Ovary (tissue), 7 donors: ENCODE measurements at regions not wholly inside any gene's neighbourhood (a gene's known extent, or its start where the extent isn't known, plus 50 kb on each side); places are given as distances from the start of the nearest gene placed in this dataset.

ENCODE experiments used
- DNase-seq, 5 donors: peaks; one replicate each; pipeline ENCODE4 v3.0.0-alpha.2; 2019 to 2020
- H3K27ac ChIP-seq, 2 donors: fragments of 200-600 bp; one replicate each; pipeline versions ENCODE4 v1.5.1 to v1.8.0; 2019 to 2022
- H3K27me3 ChIP-seq: fragments of 200-600 bp; one replicate; pipeline ENCODE4 v1.8.0; 2022
- H3K36me3 ChIP-seq: fragments of 200-600 bp; sonication (generic); one replicate; pipeline ENCODE4 v1.5.1; 2019
- H3K4me1 ChIP-seq: one replicate; pipeline ENCODE4 v1.8.1; 2013; ENCODE audit warnings: mild to moderate bottlenecking, moderate library complexity; ENCODE audit not compliant: insufficient read depth
- H3K4me3 ChIP-seq: fragments of 200-600 bp; sonication (generic); one replicate; pipeline ENCODE4 v1.5.1; 2017
- H3K9me3 ChIP-seq, 2 donors: fragments of 200-600 bp in 1 of 2; sonication (generic) in 1 of 2; one replicate each; pipeline versions ENCODE4 v1.5.1 to v1.8.1; 2013 to 2019; ENCODE audit warnings: mild to moderate bottlenecking in 1 of 2, moderate library complexity in 1 of 2
- CTCF ChIP-seq, 3 donors: fragments of 450-650 bp in 2 of 3; fragments of 200-600 bp in 1 of 3; IDR thresholded peaks; one replicate each; pipeline versions ENCODE4 v1.5.1 to v1.8.0; 2016 to 2022; ENCODE audit warnings: antibody characterized with exemption in 3 of 3, mild to moderate bottlenecking in 1 of 3
- EP300 ChIP-seq: sonication (generic); formaldehyde crosslinking; IDR thresholded peaks from one replicate; pipeline ENCODE4 v1.6.1; 2017; ENCODE audit warnings: antibody characterized with exemption
- POLR2A ChIP-seq: fragments of 450-650 bp; IDR thresholded peaks from one replicate; pipeline ENCODE4 v1.6.1; 2017; ENCODE audit warnings: antibody characterized with exemption, mild to moderate bottlenecking, moderate library complexity
- WGBS, 3 donors: extraction: QIAGEN DNeasy Blood & Tissue Kit in 1 of 3; methylation state at CpG; one replicate each; pipeline versions ENCODE4 v1.1.5 to v1.1.7; 2013 to 2017; 5-methylcytosine and 5-hydroxymethylcytosine counted together
- intact Hi-C, 4 donors: fragments of 100-400 bp; cut with DNase I; formaldehyde crosslinking; loops; one replicate each; pipeline versions ENCODE4 v1.11.0 to v1.15.1; 2022 to 2023
- donor health status: DM: no; HTN: no; CAD: no; lungs with moderate emphysema.
- donor health status: DM: no; HTN: no; CAD: no.
- donor health status: Bipolar disorder and iron deficiency.
- donor health status: DM: no; HTN: no; CAD: no.
- donor health status: DM: yes; HTN: yes; CAD: no.

- TF ChIP-seq POLR2A (no peak), EP300 (no peak), CTCF (IDR thresholded peaks at IDR 0.05) (no peak)
- no peak for DNase-seq
- no peaks in the 10 kb centered on the region for H3K9me3 ChIP-seq
- no peak overlapping the region for H3K4me3 ChIP-seq
- WGBS, 3 donors = 10 to 32% (median 19%) methylated on average over 1 of the region's 1 CpG
- H3K36me3 ChIP-seq = no peaks in the 10 kb centered on the region
- no peaks in the 10 kb centered on the region for H3K27me3 ChIP-seq
- intact Hi-C loops = no loop called here
- no peak overlapping the region for H3K27ac ChIP-seq
- no peaks in the 10 kb centered on the region for H3K4me1 ChIP-seq
Observed at GRCh38 chr1:168454211-168454815, 89.5 kb downstream of the XCL2 start.

DNA sequence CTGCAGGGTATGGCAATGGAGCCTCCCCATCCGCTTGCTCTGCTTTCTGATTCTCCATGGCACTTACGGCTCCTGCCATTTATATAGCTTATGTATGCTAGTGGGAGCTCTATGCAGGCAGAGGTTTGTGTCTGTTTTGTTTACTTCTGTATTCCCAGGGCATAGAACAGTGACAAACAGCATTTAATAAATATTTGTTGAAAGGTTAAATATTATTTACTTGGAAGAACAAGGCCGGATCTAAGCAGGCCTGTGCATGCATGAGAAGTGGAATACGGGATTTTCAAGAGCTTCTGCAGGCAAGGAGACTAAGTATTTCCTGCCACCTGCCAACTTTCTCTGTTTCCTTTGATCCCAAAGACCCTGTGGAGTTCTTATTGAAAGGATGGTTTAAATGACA lies 90.7 kb downstream of the XCL2 start:
- DNase-seq = no peak
- H3K27me3 ChIP-seq = no peaks in the 10 kb centered on the region
- H3K4me1 ChIP-seq = no peaks in the 10 kb centered on the region
- H3K9me3 ChIP-seq = no peaks in the 10 kb centered on the region
- TF ChIP-seq EP300 (no peak), CTCF (IDR thresholded peaks at IDR 0.05) (no peak), POLR2A (no peak)
- H3K4me3 ChIP-seq = no peak overlapping the region
- intact Hi-C loops = no loop called here
- WGBS, 3 donors = 96 to 98% (median 97%) methylated on average over 4 of the region's 4 CpGs
- H3K27ac ChIP-seq = no peak overlapping the region
- H3K36me3 ChIP-seq = no peaks in the 10 kb centered on the region

DNA sequence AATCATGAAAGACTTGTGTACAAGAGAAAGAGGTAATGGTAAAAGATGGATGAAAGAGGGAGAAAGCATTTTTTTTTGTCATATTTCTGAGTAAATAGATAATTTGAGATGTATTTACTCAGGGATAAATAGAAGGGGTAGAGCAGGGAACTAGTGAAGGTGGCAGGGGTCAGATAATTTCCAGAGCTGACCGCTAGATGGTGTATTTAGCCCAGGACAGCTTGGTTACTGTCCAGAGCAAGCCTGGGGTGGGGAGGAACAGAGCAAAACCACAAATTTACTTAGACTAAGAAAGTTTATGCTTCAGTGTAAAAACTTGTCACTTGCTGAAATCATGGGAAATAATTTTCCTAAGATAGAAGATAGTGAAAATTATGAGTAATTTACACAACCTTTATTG lies 91.5 kb downstream of the XCL2 start:
- TF ChIP-seq EP300 (no peak), POLR2A (no peak), CTCF (IDR thresholded peaks at IDR 0.05) (no peak)
- Histone ChIP-seq H3K4me1 (no peaks in the 10 kb centered on the region), H3K36me3 (no peaks in the 10 kb centered on the region), H3K27ac (no peak overlapping the region), H3K9me3 (no peaks in the 10 kb centered on the region), H3K4me3 (no peak overlapping the region), H3K27me3 (no peaks in the 10 kb centered on the region)
- WGBS, 3 donors = 64 to 79% (median 66%) methylated on average over 1 of the region's 1 CpG
- intact Hi-C loops = no loop called here
- no peak for DNase-seq

- no peak for DNase-seq
- TF ChIP-seq EP300 (no peak), POLR2A (no peak), CTCF (IDR thresholded peaks at IDR 0.05) (no peak)
- intact Hi-C loops = loop anchor here in 2 of 4 donors (10.0 kb wide), 2 partner anchors 127 to 137 kb away; partner anchors contain the start of gene XCL1 (in 1 of the 2)
- 29 to 84% (median 40%) methylated on average over 1 of the region's 1 CpG for WGBS, 3 donors
- Histone ChIP-seq H3K36me3 (no peaks in the 10 kb centered on the region), H3K4me3 (no peak overlapping the region), H3K4me1 (no peaks in the 10 kb centered on the region), H3K27me3 (no peaks in the 10 kb centered on the region), H3K27ac (no peak overlapping the region), H3K9me3 (no peaks in the 10 kb centered on the region)
Observed at GRCh38 chr1:168447871-168448270, 95.9 kb downstream of the XCL2 start.
